Caco-2 (cell line): ENCODE measurements at regions not wholly inside any gene's neighbourhood (a gene's known extent, or its start where the extent isn't known, plus 50 kb on each side); places are given as distances from the start of the nearest gene placed in this dataset.

Source experiments
- BruUV-seq: library from RNA; stranded (reverse); fragments of 400-500 nt; replicated peaks from 2 replicates; lab custom pipeline; 2021; lab: Mats Ljungman, UMichigan
- CTCF ChIA-PET: fragments of 300-600 bp; sonication (Branson Sonifier 250); formaldehyde crosslinking; loops from one replicate; lab custom pipeline; 2022; ENCODE audit warnings: antibody characterized with exemption; lab: Charles Lee
- POLR2A ChIA-PET: fragments of 300-600 bp; sonication (Branson Sonifier 250); formaldehyde crosslinking; loops from one replicate; lab custom pipeline; 2022; ENCODE audit warnings: antibody characterized with exemption; lab: Charles Lee
- DNase-seq, 2 experiments: peaks; one replicate each; pipeline versions ENCODE4 v3.0.0 to v3.0.0-alpha.2; 2020 to 2022
- H3K27me3 ChIP-seq: replicated peaks from 2 replicates; pipeline ENCODE4 v1.6.0; 2011; ENCODE audit warnings: low read length; ENCODE audit not compliant: control insufficient read depth, insufficient read depth
- H3K36me3 ChIP-seq: 2 replicates; pipeline ENCODE4 v1.5.1; 2011; ENCODE audit warnings: low read length; ENCODE audit not compliant: control insufficient read depth, insufficient read depth
- H3K4me1 ChIP-seq: fragments of 250-450 bp; sonication (Bioruptor Pico); 2 replicates; pipeline ENCODE4 v1.5.1; 2020; ENCODE audit warnings: mild to moderate bottlenecking
- H3K4me3 ChIP-seq: 2 replicates; pipeline ENCODE4 v1.5.1; 2011; ENCODE audit warnings: low read depth, mild to moderate bottlenecking, control low read depth, low read length
- H3K9me3 ChIP-seq: fragments of 250-450 bp; sonication (Bioruptor Pico); 2 replicates; pipeline ENCODE4 v1.5.1; 2020; ENCODE audit warnings: mild to moderate bottlenecking, moderate library complexity
- H3K27ac Mint-ChIP-seq: one replicate; pipeline ENCODE4 v1.8.0; 2022; ENCODE audit warnings: mixed read lengths; ENCODE audit not compliant: unreplicated experiment
- H3K27me3 Mint-ChIP-seq: one replicate; pipeline ENCODE4 v1.8.0; 2022; ENCODE audit warnings: mixed read lengths; ENCODE audit not compliant: insufficient read depth, unreplicated experiment
- H3K36me3 Mint-ChIP-seq: one replicate; pipeline ENCODE4 v1.8.0; 2022; ENCODE audit warnings: mild to moderate bottlenecking, mixed read lengths; ENCODE audit not compliant: insufficient read depth, unreplicated experiment
- H3K4me1 Mint-ChIP-seq: one replicate; pipeline ENCODE4 v1.8.0; 2022; ENCODE audit warnings: low read depth, mixed read lengths; ENCODE audit not compliant: unreplicated experiment
- H3K4me3 Mint-ChIP-seq: one replicate; pipeline ENCODE4 v1.8.0; 2022; ENCODE audit warnings: mild to moderate bottlenecking, moderate library complexity, mixed read lengths; ENCODE audit not compliant: unreplicated experiment
- H3K9me3 Mint-ChIP-seq: one replicate; pipeline ENCODE4 v1.8.0; 2022; ENCODE audit warnings: mixed read lengths; ENCODE audit not compliant: unreplicated experiment
- intact Hi-C: fragments of 100-400 bp; cut with micrococcal nuclease; formaldehyde crosslinking; loops from one replicate; pipeline ENCODE4 v1.10.0; 2022; ENCODE audit not compliant: unreplicated experiment
- TF ChIP-seq, protein P1 (sequence below), 2 experiments: fragments of 200-600 bp in 1 of 2; IDR thresholded peaks; 1 replicate in 1 of 2; 2 replicates in 1 of 2; pipeline versions ENCODE4 v1.5.1 to v1.8.0; 2011 to 2022; ENCODE audit warnings: antibody characterized with exemption in 1 of 2, control low read depth in 1 of 2, inconsistent platforms in 1 of 2, low read depth in 1 of 2, low read length in 1 of 2, mild to moderate bottlenecking in 1 of 2, moderate library complexity in 1 of 2; ENCODE audit not compliant: insufficient read depth in 1 of 2, severe bottlenecking in 1 of 2, unreplicated experiment in 1 of 2

DNA sequence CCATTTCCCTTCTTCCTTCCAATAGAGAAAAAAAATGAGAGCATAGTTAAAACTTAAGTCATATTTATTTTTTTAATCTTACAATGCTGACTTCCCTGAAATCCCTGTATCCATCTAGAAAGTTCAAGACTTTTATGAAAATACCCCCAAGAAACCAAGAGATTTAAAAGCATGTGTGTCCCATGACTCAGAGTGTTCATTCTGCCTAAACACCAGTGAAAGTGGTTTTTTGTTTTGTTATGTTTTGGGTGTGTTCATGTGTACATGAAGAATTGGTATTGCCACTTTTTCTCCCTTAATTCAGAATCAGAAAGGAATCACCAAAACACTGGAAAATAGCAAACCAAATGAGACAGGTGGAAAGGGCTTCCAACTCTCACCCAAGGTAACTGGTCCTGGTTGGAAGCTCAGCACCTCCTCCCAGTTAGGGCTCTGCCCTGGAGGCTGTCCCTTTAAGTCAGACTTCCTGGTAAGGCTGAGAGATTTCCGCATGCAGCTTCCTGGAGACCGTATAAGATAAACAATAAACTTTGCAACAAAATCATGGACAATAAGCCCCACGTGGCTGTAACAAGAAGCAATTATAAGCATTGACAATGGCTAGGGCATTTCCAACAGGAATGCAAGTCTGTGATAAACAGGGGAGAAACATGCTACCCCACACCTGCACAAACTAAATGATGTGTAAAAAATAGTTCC is 121.9 kb upstream of the ARHGEF3 start:
- H3K4me1 Mint-ChIP-seq: peaks cover 10% of the 10 kb centered on the region
- intact Hi-C loops: no loop called here
- H3K9me3 Mint-ChIP-seq: no peaks in the 10 kb centered on the region
- Histone ChIP-seq H3K36me3 (no peaks in the 10 kb centered on the region), H3K9me3 (no peaks in the 10 kb centered on the region), H3K4me1 (peaks cover 9% of the 10 kb centered on the region), H3K27me3 (no peaks in the 10 kb centered on the region), H3K4me3 (no peak overlapping the region)
- H3K27me3 Mint-ChIP-seq: no peaks in the 10 kb centered on the region
- no TSS peak for BruUV-seq
- ChIA-PET CTCF (no interaction called here), POLR2A (no interaction called here)
- TF ChIP-seq, protein P1, sequence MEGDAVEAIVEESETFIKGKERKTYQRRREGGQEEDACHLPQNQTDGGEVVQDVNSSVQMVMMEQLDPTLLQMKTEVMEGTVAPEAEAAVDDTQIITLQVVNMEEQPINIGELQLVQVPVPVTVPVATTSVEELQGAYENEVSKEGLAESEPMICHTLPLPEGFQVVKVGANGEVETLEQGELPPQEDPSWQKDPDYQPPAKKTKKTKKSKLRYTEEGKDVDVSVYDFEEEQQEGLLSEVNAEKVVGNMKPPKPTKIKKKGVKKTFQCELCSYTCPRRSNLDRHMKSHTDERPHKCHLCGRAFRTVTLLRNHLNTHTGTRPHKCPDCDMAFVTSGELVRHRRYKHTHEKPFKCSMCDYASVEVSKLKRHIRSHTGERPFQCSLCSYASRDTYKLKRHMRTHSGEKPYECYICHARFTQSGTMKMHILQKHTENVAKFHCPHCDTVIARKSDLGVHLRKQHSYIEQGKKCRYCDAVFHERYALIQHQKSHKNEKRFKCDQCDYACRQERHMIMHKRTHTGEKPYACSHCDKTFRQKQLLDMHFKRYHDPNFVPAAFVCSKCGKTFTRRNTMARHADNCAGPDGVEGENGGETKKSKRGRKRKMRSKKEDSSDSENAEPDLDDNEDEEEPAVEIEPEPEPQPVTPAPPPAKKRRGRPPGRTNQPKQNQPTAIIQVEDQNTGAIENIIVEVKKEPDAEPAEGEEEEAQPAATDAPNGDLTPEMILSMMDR (IDR thresholded peaks at IDR 0.05; ENCODE audit: insufficient read depth in 1 of 2, low read depth in 1 of 2, low read length in 1 of 2, severe bottlenecking in 1 of 2, unreplicated experiment in 1 of 2): no peak
- H3K36me3 Mint-ChIP-seq: no peaks in the 10 kb centered on the region
- H3K4me3 Mint-ChIP-seq: no peak overlapping the region
- no peak overlapping the region for H3K27ac Mint-ChIP-seq
- DNase-seq: no peak

DNA sequence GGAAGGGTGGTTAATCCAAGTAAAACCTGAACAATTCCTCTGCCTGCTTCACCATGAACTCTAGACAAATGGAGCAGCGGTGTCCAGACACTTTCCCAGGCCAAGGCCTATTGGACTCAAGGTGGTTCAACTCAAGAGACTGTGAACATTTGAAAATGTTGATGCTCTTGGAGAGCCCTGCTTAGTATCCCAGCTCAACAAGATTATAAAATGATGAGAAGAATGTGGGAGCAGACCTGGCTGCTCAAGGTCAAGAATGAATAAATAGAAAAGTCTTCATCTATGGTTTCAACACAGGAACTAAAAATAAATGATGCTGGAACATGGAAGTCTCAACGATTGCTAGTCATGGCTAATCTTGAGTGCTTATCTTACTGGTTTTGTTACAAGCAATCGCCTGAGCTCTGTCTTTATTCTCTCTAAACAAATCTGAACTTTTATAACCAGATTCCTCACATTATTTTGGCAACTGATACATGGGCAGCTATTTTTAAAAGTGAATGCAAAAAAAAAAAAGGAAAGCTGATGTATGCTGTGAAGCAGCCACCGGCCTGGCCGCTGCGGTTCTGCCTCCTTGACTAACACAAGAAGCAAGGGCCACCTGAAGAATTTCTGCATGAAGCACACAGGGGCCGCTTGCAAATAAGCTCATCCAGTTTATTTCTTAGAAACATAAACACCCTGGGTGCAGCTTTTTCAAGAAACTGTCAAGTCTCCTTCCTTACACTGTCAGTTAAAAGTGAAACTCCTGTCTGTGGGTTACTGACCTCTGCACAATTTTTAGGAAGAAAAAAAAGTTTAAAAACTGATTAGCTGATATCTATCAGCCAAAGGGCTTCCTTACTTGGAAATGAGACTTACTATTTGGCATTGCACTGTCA is 120.1 kb upstream of the ARHGEF3 start:
- H3K4me1 ChIP-seq: no peaks in the 10 kb centered on the region
- H3K27me3 ChIP-seq: no peaks in the 10 kb centered on the region
- H3K9me3 ChIP-seq: no peaks in the 10 kb centered on the region
- Mint-ChIP-seq H3K27ac (no peak overlapping the region), H3K9me3 (no peaks in the 10 kb centered on the region), H3K36me3 (no peaks in the 10 kb centered on the region), H3K27me3 (no peaks in the 10 kb centered on the region), H3K4me3 (no peak overlapping the region), H3K4me1 (peaks cover 6% of the 10 kb centered on the region)
- H3K4me3 ChIP-seq: no peak overlapping the region
- POLR2A ChIA-PET: no interaction called here
- no peaks in the 10 kb centered on the region for H3K36me3 ChIP-seq
- TF ChIP-seq, protein P1 (IDR thresholded peaks at IDR 0.05; ENCODE audit: insufficient read depth in 1 of 2, low read depth in 1 of 2, low read length in 1 of 2, severe bottlenecking in 1 of 2, unreplicated experiment in 1 of 2): no peak
- DNase-seq: no peak
- CTCF ChIA-PET: no interaction called here
- intact Hi-C loops: no loop called here
- no TSS peak for BruUV-seq

DNA sequence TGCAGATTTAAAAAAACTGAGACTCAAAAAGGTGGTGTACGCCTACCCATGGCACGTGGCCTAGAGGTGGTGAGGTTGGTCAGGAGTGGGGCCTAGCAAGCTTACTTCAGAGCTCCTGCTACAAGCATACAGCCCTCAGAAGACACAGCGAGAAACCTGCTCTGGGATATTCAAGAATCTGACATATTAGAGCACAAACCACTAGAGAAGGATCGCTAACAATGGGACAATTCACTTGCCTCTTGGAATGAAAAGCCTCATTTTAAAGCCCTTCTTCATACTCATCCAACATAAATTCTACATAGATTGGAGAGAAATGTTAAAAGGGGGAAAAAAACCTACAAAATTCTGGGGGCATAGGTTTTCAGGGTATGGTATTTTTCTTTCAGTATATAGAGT is 118.0 kb upstream of the ARHGEF3 start:
- intact Hi-C loops: no loop called here
- H3K4me3 Mint-ChIP-seq: no peak overlapping the region
- H3K27me3 Mint-ChIP-seq: no peaks in the 10 kb centered on the region
- no peaks in the 10 kb centered on the region for H3K4me1 Mint-ChIP-seq
- ChIA-PET POLR2A (no interaction called here), CTCF (no interaction called here)
- no peaks in the 10 kb centered on the region for H3K36me3 ChIP-seq
- no peaks in the 10 kb centered on the region for H3K9me3 Mint-ChIP-seq
- H3K27me3 ChIP-seq: no peaks in the 10 kb centered on the region
- TF ChIP-seq, protein P1 (IDR thresholded peaks at IDR 0.05; ENCODE audit: insufficient read depth in 1 of 2, low read depth in 1 of 2, low read length in 1 of 2, severe bottlenecking in 1 of 2, unreplicated experiment in 1 of 2): no peak
- H3K9me3 ChIP-seq: no peaks in the 10 kb centered on the region
- H3K27ac Mint-ChIP-seq: no peak overlapping the region
- H3K4me3 ChIP-seq: no peak overlapping the region
- no peaks in the 10 kb centered on the region for H3K4me1 ChIP-seq
- BruUV-seq: no TSS peak
- H3K36me3 Mint-ChIP-seq: no peaks in the 10 kb centered on the region
- no peak for DNase-seq
